Skeletal muscle tissue (tissue), 3 donors: ENCODE measurements at regions not wholly inside any gene's neighbourhood (a gene's known extent, or its start where the extent isn't known, plus 50 kb on each side); places are given as distances from the start of the nearest gene placed in this dataset.

Experiments
- H3K27ac ChIP-seq: one replicate; pipeline ENCODE4 v1.7.0; 2013; ENCODE audit warnings: mild to moderate bottlenecking, low read depth, low read length, inconsistent platforms
- H3K27me3 ChIP-seq, 3 donors: one replicate each; pipeline ENCODE4 v1.7.0; 2013; ENCODE audit warnings: low read length in 3 of 3; ENCODE audit not compliant: control insufficient read depth in 3 of 3, insufficient read depth in 3 of 3
- H3K36me3 ChIP-seq, 3 donors: one replicate each; pipeline ENCODE4 v1.7.0; 2013; ENCODE audit warnings: low read length in 3 of 3; ENCODE audit not compliant: control insufficient read depth in 3 of 3, insufficient read depth in 3 of 3
- H3K4me1 ChIP-seq, 3 donors: one replicate each; pipeline ENCODE4 v1.7.0; 2013; ENCODE audit warnings: low read length in 3 of 3, mild to moderate bottlenecking in 3 of 3; ENCODE audit not compliant: control insufficient read depth in 3 of 3, insufficient read depth in 3 of 3
- H3K4me3 ChIP-seq, 3 donors: one replicate each; pipeline ENCODE4 v1.7.0; 2013; ENCODE audit warnings: low read length in 3 of 3
- H3K9ac ChIP-seq, 3 donors: one replicate each; pipeline ENCODE4 v1.7.0; 2013; ENCODE audit warnings: low read length in 3 of 3, mild to moderate bottlenecking in 3 of 3, moderate library complexity in 2 of 3, low read depth in 1 of 3
- H3K9me3 ChIP-seq, 3 donors: one replicate each; pipeline ENCODE4 v1.7.0; 2013; ENCODE audit warnings: low read length in 3 of 3; ENCODE audit not compliant: control insufficient read depth in 3 of 3
- donor health status: Osteomylitis.

- Histone ChIP-seq H3K9me3 (no peaks in the 10 kb centered on the region), H3K4me3 (no peak overlapping the region), H3K4me1 (peaks cover 4 to 12% (median 11%) of the 10 kb centered on the region in 3 donors), H3K9ac (no peak overlapping the region), H3K36me3 (no peaks in the 10 kb centered on the region), H3K27me3 (no peaks in the 10 kb centered on the region), H3K27ac (no peak overlapping the region)
Observed at GRCh38 chr18:45521136-45521535, 94.1 kb upstream of the SLC14A2 start.

- no peak overlapping the region for H3K9ac ChIP-seq
- no peaks in the 10 kb centered on the region for H3K9me3 ChIP-seq
- H3K4me1 ChIP-seq: peaks cover 3 to 12% (median 6%) of the 10 kb centered on the region in 3 donors
- no peaks in the 10 kb centered on the region for H3K36me3 ChIP-seq
- H3K27me3 ChIP-seq: no peaks in the 10 kb centered on the region
- H3K27ac ChIP-seq: peak overlapping the region; percentile 33
- no peak overlapping the region for H3K4me3 ChIP-seq
Observed at GRCh38 chr18:45521777-45522176, 93.5 kb upstream of the SLC14A2 start.

- no peaks in the 10 kb centered on the region for H3K36me3 ChIP-seq
- H3K9me3 ChIP-seq: no peaks in the 10 kb centered on the region
- H3K9ac ChIP-seq: no peak overlapping the region
- H3K27ac ChIP-seq: no peak overlapping the region
- H3K4me1 ChIP-seq: peaks cover 0 to 12% (median 5%) of the 10 kb centered on the region in 3 donors
- H3K4me3 ChIP-seq: no peak overlapping the region
- no peaks in the 10 kb centered on the region for H3K27me3 ChIP-seq
Observed at GRCh38 chr18:45522371-45522770, 92.9 kb upstream of the SLC14A2 start.

DNA sequence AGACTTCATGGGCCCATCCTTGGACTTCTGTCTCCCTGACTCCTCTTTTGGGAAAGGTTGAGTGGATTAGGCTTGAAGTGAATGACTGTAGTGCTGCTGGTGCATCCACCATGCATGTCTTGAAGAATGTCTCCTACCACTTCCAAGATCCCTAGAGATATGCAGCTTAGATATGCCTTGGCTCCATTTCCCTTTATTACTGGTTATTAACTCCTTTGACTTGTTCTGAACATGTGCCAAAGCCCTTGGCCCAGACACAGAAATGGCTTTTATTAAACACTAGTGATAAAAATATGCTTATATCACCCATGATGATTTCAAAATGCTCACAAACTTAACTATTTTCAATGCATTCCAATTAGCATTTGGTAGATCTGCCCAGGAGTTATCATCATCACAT lies 90.0 kb upstream of the SLC14A2 start:
- peaks cover 0 to 12% (median 5%) of the 10 kb centered on the region in 3 donors for H3K4me1 ChIP-seq
- no peaks in the 10 kb centered on the region for H3K27me3 ChIP-seq
- H3K27ac ChIP-seq: no peak overlapping the region
- H3K9ac ChIP-seq: no peak overlapping the region
- no peaks in the 10 kb centered on the region for H3K9me3 ChIP-seq
- H3K36me3 ChIP-seq: no peaks in the 10 kb centered on the region
- H3K4me3 ChIP-seq: no peak overlapping the region

GRCh38 chr18:45526114-45526841 lies 89.0 kb upstream of the SLC14A2 start:
- no peaks in the 10 kb centered on the region for H3K36me3 ChIP-seq
- no peaks in the 10 kb centered on the region for H3K27me3 ChIP-seq
- H3K27ac ChIP-seq: no peak overlapping the region
- peaks cover 0 to 6% (median 5%) of the 10 kb centered on the region in 3 donors for H3K4me1 ChIP-seq
- H3K9me3 ChIP-seq: no peaks in the 10 kb centered on the region
- no peak overlapping the region for H3K9ac ChIP-seq
- H3K4me3 ChIP-seq: no peak overlapping the region

DNA sequence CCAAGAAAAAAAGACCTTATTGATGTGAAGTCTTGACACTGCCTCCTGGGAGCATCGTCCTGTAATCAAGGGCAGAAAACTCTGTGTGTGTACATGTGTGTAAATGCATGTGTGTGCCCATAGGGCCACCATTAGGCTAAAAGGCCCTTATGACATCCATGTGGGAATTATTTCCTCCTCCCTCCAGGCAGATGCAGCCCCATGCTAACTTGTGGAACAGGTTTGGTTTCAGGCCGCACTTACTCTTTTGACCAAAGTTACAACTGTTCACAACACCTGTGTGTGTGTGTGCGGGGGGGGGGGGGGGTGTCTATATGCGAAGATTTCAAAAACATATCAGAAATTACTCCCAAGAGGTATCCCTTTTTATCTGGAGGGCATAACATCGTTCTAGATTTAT lies 87.4 kb upstream of the SLC14A2 start:
- Histone ChIP-seq H3K4me1 (peaks cover 0 to 5% (median 0%) of the 10 kb centered on the region in 3 donors), H3K27me3 (no peaks in the 10 kb centered on the region), H3K36me3 (no peaks in the 10 kb centered on the region), H3K9me3 (no peaks in the 10 kb centered on the region), H3K4me3 (no peak overlapping the region), H3K9ac (no peak overlapping the region), H3K27ac (no peak overlapping the region)

- no peaks in the 10 kb centered on the region for H3K27me3 ChIP-seq
- no peaks in the 10 kb centered on the region for H3K36me3 ChIP-seq
- peaks cover 0 to 5% (median 0%) of the 10 kb centered on the region in 3 donors for H3K4me1 ChIP-seq
- no peak overlapping the region for H3K27ac ChIP-seq
- no peak overlapping the region for H3K4me3 ChIP-seq
- no peak overlapping the region for H3K9ac ChIP-seq
- H3K9me3 ChIP-seq: no peaks in the 10 kb centered on the region
Observed at GRCh38 chr18:45528712-45529336, 86.5 kb upstream of the SLC14A2 start.

GRCh38 chr18:45538444-45538843 lies 76.8 kb upstream of the SLC14A2 start:
- H3K4me3 ChIP-seq: no peak overlapping the region
- no peaks in the 10 kb centered on the region for H3K36me3 ChIP-seq
- no peak overlapping the region for H3K9ac ChIP-seq
- H3K27ac ChIP-seq: no peak overlapping the region
- peaks cover 0 to 2% (median 0%) of the 10 kb centered on the region in 3 donors for H3K9me3 ChIP-seq
- H3K4me1 ChIP-seq: peaks cover 0 to 3% (median 2%) of the 10 kb centered on the region in 3 donors
- H3K27me3 ChIP-seq: no peaks in the 10 kb centered on the region

DNA sequence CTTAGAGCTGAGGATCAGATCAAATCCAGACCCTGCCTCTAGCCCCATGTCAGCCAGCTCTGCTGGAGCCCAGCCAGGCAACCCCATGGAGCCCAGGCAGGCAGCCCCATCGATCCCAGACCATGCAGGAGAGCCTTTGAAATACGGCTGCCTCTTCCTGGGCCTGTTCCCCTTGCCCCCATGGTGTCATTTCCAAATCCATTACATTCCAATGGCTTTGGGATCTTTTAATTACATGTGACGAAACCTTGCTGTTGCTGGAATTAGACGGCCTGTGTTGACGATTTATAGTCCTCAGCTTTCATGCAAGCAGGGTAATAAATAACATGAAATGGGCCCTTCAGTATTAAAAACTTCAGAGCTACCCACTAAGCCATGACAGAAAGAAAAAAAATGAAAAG lies 75.8 kb upstream of the SLC14A2 start:
- Histone ChIP-seq H3K9me3 (peaks cover 0 to 2% (median 0%) of the 10 kb centered on the region in 3 donors), H3K36me3 (no peaks in the 10 kb centered on the region), H3K9ac (no peak overlapping the region), H3K27me3 (no peaks in the 10 kb centered on the region), H3K4me1 (peaks cover 0 to 3% (median 2%) of the 10 kb centered on the region in 3 donors), H3K27ac (no peak overlapping the region), H3K4me3 (no peak overlapping the region)

DNA sequence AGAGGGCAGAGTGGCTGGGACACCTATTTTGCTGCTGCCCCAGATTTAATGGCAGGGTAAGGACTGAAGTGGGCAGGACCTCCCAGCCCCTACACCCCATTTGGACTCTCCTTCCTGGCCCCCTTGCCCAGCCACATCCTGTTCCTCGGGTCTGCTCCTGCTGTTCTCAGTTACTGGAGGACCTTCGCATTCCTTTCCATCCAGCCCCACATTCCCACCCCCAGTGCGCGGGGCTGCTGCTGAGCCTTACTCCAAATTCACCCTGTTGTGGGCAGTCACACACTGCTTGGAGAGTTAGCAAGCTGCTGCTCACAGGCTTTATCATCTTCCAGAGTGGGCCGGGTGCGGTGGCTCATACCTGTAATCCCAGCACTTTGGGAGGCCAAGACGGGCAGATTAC lies 75.2 kb upstream of the SLC14A2 start:
- Histone ChIP-seq H3K4me3 (no peak overlapping the region), H3K9me3 (peaks cover 0 to 2% (median 0%) of the 10 kb centered on the region in 3 donors), H3K27ac (no peak overlapping the region), H3K36me3 (no peaks in the 10 kb centered on the region), H3K27me3 (no peaks in the 10 kb centered on the region), H3K9ac (no peak overlapping the region), H3K4me1 (peaks cover 0 to 3% (median 2%) of the 10 kb centered on the region in 3 donors)
